HL-60 (cell line): ENCODE measurements at regions not wholly inside any gene's neighbourhood (a gene's known extent, or its start where the extent isn't known, plus 50 kb on each side); places are given as distances from the start of the nearest gene placed in this dataset.

Experiments
- CTCF ChIP-seq: IDR thresholded peaks from one replicate; pipeline ENCODE4 v1.5.1; 2011; ENCODE audit warnings: low read length, control low read depth, inconsistent platforms; ENCODE audit not compliant: insufficient read depth
- GABPA ChIP-seq: IDR thresholded peaks from 2 replicates; pipeline ENCODE4 v1.6.1; 2012; ENCODE audit warnings: low read depth
- POLR2AphosphoS5 ChIP-seq: IDR thresholded peaks from 2 replicates; pipeline ENCODE4 v1.6.1; 2012; ENCODE audit warnings: low read depth
- REST ChIP-seq: IDR thresholded peaks from 2 replicates; pipeline ENCODE4 v1.6.1; 2012; ENCODE audit warnings: low read depth; ENCODE audit not compliant: insufficient replicate concordance
- SPI1 ChIP-seq: IDR thresholded peaks from 2 replicates; pipeline ENCODE4 v1.6.1; 2012; ENCODE audit warnings: low read depth, mild to moderate bottlenecking, borderline replicate concordance

GRCh38 chr4:188989371-188989770, 850.1 kb downstream of the TRIML1 start:
- TF ChIP-seq POLR2AphosphoS5 (no peak), CTCF (no peak), REST (no peak), GABPA (no peak), SPI1 (no peak)
